HG02571 (cell line): ENCODE measurements at regions not wholly inside any gene's neighbourhood (a gene's known extent, or its start where the extent isn't known, plus 50 kb on each side); places are given as distances from the start of the nearest gene placed in this dataset.
"Not testable (repeated sequence)": the region's sequence is repeated elsewhere in the genome, so short reads cannot be mapped to it uniquely, and the experiment has no call there.

Experiments used
- ATAC-seq: cut with Tn5 transposase; IDR thresholded peaks from one replicate; pipeline ENCODE4 v1.9.1; 2021; ENCODE audit warnings: mild to moderate bottlenecking, moderate library complexity; ENCODE audit not compliant: unreplicated experiment

GRCh38 chr7:79965946-79966345 is 168.7 kb upstream of the GNAI1 start:
- ATAC-seq = no peak

GRCh38 chr7:79964463-79964862 is 170.2 kb upstream of the GNAI1 start:
- no peak for ATAC-seq

- no peak for ATAC-seq
Measured at GRCh38 chr7:79953130-79953529, 181.5 kb upstream of the GNAI1 start.

- ATAC-seq = no peak
Measured at GRCh38 chr7:79952399-79952798, 182.2 kb upstream of the GNAI1 start.

- ATAC-seq = no peak
Measured at GRCh38 chr7:79951415-79951814, 183.2 kb upstream of the GNAI1 start.

GRCh38 chr7:79949778-79950177 is 184.9 kb upstream of the GNAI1 start:
- ATAC-seq = no peak

GRCh38 chr7:79936281-79936983 is 198.2 kb upstream of the GNAI1 start:
- no peak for ATAC-seq

GRCh38 chr7:79934727-79935126 is 199.9 kb upstream of the GNAI1 start:
- ATAC-seq = no peak

GRCh38 chr7:79933144-79933543 is 201.5 kb upstream of the GNAI1 start:
- no peak for ATAC-seq

- no peak for ATAC-seq
Measured at GRCh38 chr7:79930604-79931003, 204.0 kb upstream of the GNAI1 start.

- ATAC-seq = no peak
Measured at GRCh38 chr7:79927116-79927515, 207.5 kb upstream of the GNAI1 start.

- ATAC-seq = no peak
Measured at GRCh38 chr7:79923953-79924352, 210.7 kb upstream of the GNAI1 start.

GRCh38 chr7:79922894-79923293 is 211.7 kb upstream of the GNAI1 start:
- no peak for ATAC-seq

GRCh38 chr7:79921976-79922375 is 212.7 kb upstream of the GNAI1 start:
- no peak for ATAC-seq

- not testable (repeated sequence) for ATAC-seq
Measured at GRCh38 chr7:79918632-79919031, 216.0 kb upstream of the GNAI1 start.

GRCh38 chr7:79915346-79915745 is 219.3 kb upstream of the GNAI1 start:
- not testable (repeated sequence) for ATAC-seq

GRCh38 chr7:79912213-79912633 is 222.4 kb upstream of the GNAI1 start:
- ATAC-seq = no peak

- no peak for ATAC-seq
Measured at GRCh38 chr7:79911420-79911819, 223.2 kb upstream of the GNAI1 start.

- no peak for ATAC-seq
Measured at GRCh38 chr7:79909176-79909575, 225.5 kb upstream of the GNAI1 start.

- ATAC-seq = no peak
Measured at GRCh38 chr7:79897166-79897565, 237.5 kb upstream of the GNAI1 start.

- no peak for ATAC-seq
Measured at GRCh38 chr7:79893991-79894390, 240.6 kb upstream of the GNAI1 start.

- no peak for ATAC-seq
Measured at GRCh38 chr7:79882922-79883321, 251.7 kb upstream of the GNAI1 start.

GRCh38 chr7:79880312-79880711 is 254.3 kb upstream of the GNAI1 start:
- ATAC-seq = no peak
